ENCODE measurements at regions not wholly inside any gene's neighbourhood (a gene's known extent, or its start where the extent isn't known, plus 50 kb on each side); places are given as distances from the start of the nearest gene placed in this dataset.

- DNase-seq (ENCODE audit: low spot score) = no peak
Observed at GRCh38 chr12:125371033-125371432, 305.8 kb downstream of the AACS start.

- no peak for DNase-seq (ENCODE audit: low spot score)
Observed at GRCh38 chr12:125372085-125372484, 306.9 kb downstream of the AACS start.

- DNase-seq (ENCODE audit: low spot score) = no peak
Observed at GRCh38 chr12:125373375-125373774, 308.1 kb downstream of the AACS start.

GRCh38 chr12:125376422-125376821 lies 311.2 kb downstream of the AACS start:
- DNase-seq (ENCODE audit: low spot score) = no peak

- no peak for DNase-seq (ENCODE audit: low spot score)
Observed at GRCh38 chr12:125377093-125377492, 311.9 kb downstream of the AACS start.

GRCh38 chr12:125381373-125381772 lies 316.1 kb downstream of the AACS start:
- DNase-seq (ENCODE audit: low spot score) = no peak

- no peak for DNase-seq (ENCODE audit: low spot score)
Observed at GRCh38 chr12:125382926-125383325, 317.7 kb downstream of the AACS start.

- DNase-seq (ENCODE audit: low spot score) = no peak
Observed at GRCh38 chr12:125386652-125387051, 321.4 kb downstream of the AACS start.

GRCh38 chr12:125387206-125387605 lies 322.0 kb downstream of the AACS start:
- DNase-seq (ENCODE audit: low spot score) = no peak

- DNase-seq (ENCODE audit: low spot score) = no peak
Observed at GRCh38 chr12:125389061-125389697, 323.9 kb downstream of the AACS start.

- DNase-seq (ENCODE audit: low spot score) = no peak
Observed at GRCh38 chr12:125393569-125393968, 328.3 kb downstream of the AACS start.

GRCh38 chr12:125395583-125396215 lies 330.5 kb downstream of the AACS start:
- no peak for DNase-seq (ENCODE audit: low spot score)

GRCh38 chr12:125399489-125399888 lies 334.3 kb downstream of the AACS start:
- no peak for DNase-seq (ENCODE audit: low spot score)

GRCh38 chr12:125402874-125403789 lies 337.9 kb downstream of the AACS start:
- no peak for DNase-seq (ENCODE audit: low spot score)

- DNase-seq (ENCODE audit: low spot score) = no peak
Observed at GRCh38 chr12:125403843-125404242, 338.6 kb downstream of the AACS start.

GRCh38 chr12:125406131-125406530 lies 340.9 kb downstream of the AACS start:
- DNase-seq (ENCODE audit: low spot score) = no peak

GRCh38 chr12:125408718-125409117 lies 343.5 kb downstream of the AACS start:
- no peak for DNase-seq (ENCODE audit: low spot score)

- no peak for DNase-seq (ENCODE audit: low spot score)
Observed at GRCh38 chr12:125412506-125412905, 347.3 kb downstream of the AACS start.

GRCh38 chr12:125417446-125417845 lies 352.2 kb downstream of the AACS start:
- no peak for DNase-seq (ENCODE audit: low spot score)

- no peak for DNase-seq (ENCODE audit: low spot score)
Observed at GRCh38 chr12:125418902-125419564, 353.8 kb downstream of the AACS start.

GRCh38 chr12:125424909-125425308 lies 359.7 kb downstream of the AACS start:
- no peak for DNase-seq (ENCODE audit: low spot score)

GRCh38 chr12:125431516-125431915 lies 366.3 kb downstream of the AACS start:
- DNase-seq (ENCODE audit: low spot score) = no peak
